COLO829 (cell line): ENCODE measurements at regions not wholly inside any gene's neighbourhood (a gene's known extent, or its start where the extent isn't known, plus 50 kb on each side); places are given as distances from the start of the nearest gene placed in this dataset.

Source experiments
- DNase-seq: peaks from one replicate; pipeline ENCODE4 v3.0.0; 2012; ENCODE audit warnings: low spot score

- no peak for DNase-seq
These were observed 251.4 kb upstream of the RGS6 start for GRCh38 chr14:71680736-71681387.

- DNase-seq, result no peak
These were observed 249.9 kb upstream of the RGS6 start for GRCh38 chr14:71682337-71682736.

GRCh38 chr14:71684323-71684722 is 247.9 kb upstream of the RGS6 start:
- DNase-seq, result no peak

GRCh38 chr14:71686677-71687076 is 245.6 kb upstream of the RGS6 start:
- no peak for DNase-seq

GRCh38 chr14:71687166-71687831 is 244.9 kb upstream of the RGS6 start:
- no peak for DNase-seq

- no peak for DNase-seq
These were observed 243.7 kb upstream of the RGS6 start for GRCh38 chr14:71688576-71688975.

GRCh38 chr14:71690478-71690877 is 241.8 kb upstream of the RGS6 start:
- DNase-seq, result no peak

GRCh38 chr14:71692496-71692895 is 239.7 kb upstream of the RGS6 start:
- peak; percentile 59 for DNase-seq

- no peak for DNase-seq
These were observed 238.8 kb upstream of the RGS6 start for GRCh38 chr14:71693381-71693780.

GRCh38 chr14:71694591-71695530 is 237.4 kb upstream of the RGS6 start:
- peak; percentile 82 for DNase-seq

GRCh38 chr14:71695611-71696350 is 236.4 kb upstream of the RGS6 start:
- no peak for DNase-seq

- no peak for DNase-seq
These were observed 234.2 kb upstream of the RGS6 start for GRCh38 chr14:71698027-71698426.

- no peak for DNase-seq
These were observed 233.6 kb upstream of the RGS6 start for GRCh38 chr14:71698673-71699072.

GRCh38 chr14:71701990-71702389 is 230.2 kb upstream of the RGS6 start:
- DNase-seq, result no peak

- no peak for DNase-seq
These were observed 229.4 kb upstream of the RGS6 start for GRCh38 chr14:71702786-71703185.

GRCh38 chr14:71703477-71703876 is 228.8 kb upstream of the RGS6 start:
- peak; percentile 79 for DNase-seq

- DNase-seq, result no peak
These were observed 228.0 kb upstream of the RGS6 start for GRCh38 chr14:71704210-71704609.

- DNase-seq, result no peak
These were observed 226.8 kb upstream of the RGS6 start for GRCh38 chr14:71705460-71705859.

- no peak for DNase-seq
These were observed 223.2 kb upstream of the RGS6 start for GRCh38 chr14:71709076-71709475.

- DNase-seq, result no peak
These were observed 222.2 kb upstream of the RGS6 start for GRCh38 chr14:71709987-71710386.

- DNase-seq, result no peak
These were observed 221.1 kb upstream of the RGS6 start for GRCh38 chr14:71711125-71711524.

- DNase-seq, result peak; percentile 88
These were observed 220.6 kb upstream of the RGS6 start for GRCh38 chr14:71711619-71712018.
